ENCODE measurements at regions not wholly inside any gene's neighbourhood (a gene's known extent, or its start where the extent isn't known, plus 50 kb on each side); places are given as distances from the start of the nearest gene placed in this dataset.

DNA sequence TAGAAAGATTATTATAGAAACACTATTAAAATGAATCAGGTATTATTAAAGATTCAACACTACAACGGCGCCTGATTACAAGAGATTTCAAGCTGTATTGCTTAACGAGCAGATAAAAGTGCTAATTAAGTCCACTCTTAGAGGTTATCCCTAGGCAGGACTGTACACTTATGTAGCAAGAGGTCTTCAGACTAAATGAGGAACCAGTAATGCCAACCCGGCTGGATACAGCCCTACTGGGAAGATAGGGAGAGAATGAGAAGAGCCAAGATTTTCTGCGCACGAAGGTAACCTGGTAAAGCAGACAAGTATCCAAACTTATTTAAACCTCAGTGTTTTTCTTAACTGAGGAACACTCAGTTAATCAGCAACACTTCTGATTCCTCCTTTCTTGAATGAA is 115.7 kb upstream of the HIVEP3 start:
- DNase-seq (ENCODE audit: low spot score) = no peak

GRCh38 chr1:42033629-42034028 is 114.9 kb upstream of the HIVEP3 start:
- DNase-seq (ENCODE audit: low spot score) = no peak

DNA sequence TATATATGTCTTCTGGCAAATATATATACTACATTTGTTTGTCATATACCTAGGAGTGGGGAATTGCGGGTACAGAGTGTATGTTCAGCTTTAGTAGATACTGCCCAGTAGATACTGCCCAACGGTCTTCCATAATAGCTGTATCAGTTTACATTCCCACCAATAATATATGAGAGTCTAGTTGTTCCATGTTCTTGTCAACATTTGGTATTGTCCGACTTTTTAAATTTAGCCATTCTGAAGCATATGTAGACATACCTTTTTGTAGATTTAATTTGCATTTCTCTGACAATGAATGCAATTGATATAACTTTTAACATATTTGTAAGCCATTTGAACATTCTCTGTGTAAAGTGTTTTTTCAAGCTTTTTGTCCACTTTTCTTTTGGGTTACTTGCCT is 99.0 kb upstream of the HIVEP3 start:
- no peak for DNase-seq (ENCODE audit: low spot score)

- DNase-seq (ENCODE audit: low spot score) = no peak
Measured at GRCh38 chr1:42017259-42017658, 98.5 kb upstream of the HIVEP3 start.

DNA sequence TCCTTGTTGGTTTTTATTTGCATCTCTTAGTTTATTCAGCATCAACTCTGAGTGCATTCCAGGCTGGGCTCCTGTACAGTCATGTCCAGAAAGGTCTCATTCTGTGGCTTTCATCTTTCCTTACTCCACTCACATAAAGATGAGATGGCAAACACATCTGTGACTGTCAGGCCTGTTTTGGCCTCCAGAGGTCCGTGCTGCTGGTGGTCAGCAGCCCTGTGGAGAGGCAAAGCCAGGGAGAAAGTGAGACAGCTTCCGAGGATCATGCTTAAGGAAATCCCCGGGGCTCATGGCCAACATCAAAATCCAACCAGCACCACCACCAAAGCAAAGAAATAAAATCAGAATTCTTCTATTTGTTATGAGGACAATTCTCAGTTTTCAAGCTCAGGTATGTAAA is 96.1 kb upstream of the HIVEP3 start:
- DNase-seq (ENCODE audit: low spot score) = no peak

GRCh38 chr1:42013881-42014470 is 95.3 kb upstream of the HIVEP3 start:
- DNase-seq (ENCODE audit: low spot score) = no peak

- DNase-seq (ENCODE audit: low spot score) = no peak
Measured at GRCh38 chr1:42012852-42013251, 94.1 kb upstream of the HIVEP3 start.

DNA sequence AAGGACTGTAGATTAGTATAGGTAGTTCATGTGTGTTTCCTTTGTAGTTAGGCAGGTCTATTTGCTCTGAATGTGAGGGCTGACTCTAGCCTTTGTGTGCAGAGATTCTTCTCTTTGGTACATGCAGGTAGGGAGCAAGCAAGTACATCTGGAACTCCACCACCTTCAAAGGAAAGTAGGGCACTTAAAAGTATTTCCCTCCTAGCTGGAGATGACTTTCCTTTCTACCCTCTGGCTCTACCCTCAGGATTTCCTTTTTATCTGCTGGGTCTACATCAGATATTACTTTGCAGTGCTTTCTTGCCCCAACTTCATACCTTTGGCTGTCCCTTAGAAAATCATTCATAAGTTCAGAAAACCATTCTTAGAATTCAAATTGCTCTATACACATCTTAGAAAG is 91.7 kb upstream of the HIVEP3 start:
- DNase-seq (ENCODE audit: low spot score) = no peak

DNA sequence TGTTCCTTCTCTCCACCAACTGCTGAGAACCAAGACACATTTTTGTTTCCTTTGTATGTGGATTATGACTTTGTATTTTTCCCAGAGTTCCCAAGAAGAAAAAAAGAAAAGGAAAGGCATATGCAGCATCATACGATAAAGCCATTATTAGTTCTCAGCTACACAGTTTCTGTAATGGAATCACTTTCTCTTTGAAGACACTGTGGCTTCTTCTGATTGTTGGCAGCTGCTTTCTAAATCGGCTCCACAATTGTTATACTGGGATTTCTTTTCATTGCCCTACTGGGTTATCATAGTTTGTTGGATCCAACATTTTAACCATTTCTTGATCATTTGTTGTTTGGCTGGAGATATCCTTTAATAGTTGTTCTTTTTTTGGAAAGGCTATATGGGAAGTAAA is 89.5 kb upstream of the HIVEP3 start:
- DNase-seq (ENCODE audit: low spot score) = no peak

DNA sequence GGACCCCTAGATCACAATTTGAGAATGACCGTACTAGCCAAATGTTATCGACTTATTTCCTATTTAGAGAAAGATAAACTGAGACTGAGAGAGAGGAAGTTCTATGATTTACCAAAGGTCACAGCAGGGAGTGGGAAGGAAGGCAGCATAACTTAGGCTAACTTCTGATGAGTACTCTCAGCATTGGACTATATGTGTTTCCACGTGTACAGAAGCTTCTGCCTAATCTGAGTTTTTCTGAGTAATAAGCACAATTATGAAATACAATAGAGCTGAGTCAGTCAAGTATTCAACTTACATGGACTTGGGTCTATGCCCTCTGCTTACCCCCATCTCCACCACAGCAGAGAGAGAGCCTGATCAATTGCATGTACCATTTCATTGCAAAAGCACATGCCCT is 88.1 kb upstream of the HIVEP3 start:
- no peak for DNase-seq (ENCODE audit: low spot score)

GRCh38 chr1:42006093-42006492 is 87.4 kb upstream of the HIVEP3 start:
- no peak for DNase-seq (ENCODE audit: low spot score)

DNA sequence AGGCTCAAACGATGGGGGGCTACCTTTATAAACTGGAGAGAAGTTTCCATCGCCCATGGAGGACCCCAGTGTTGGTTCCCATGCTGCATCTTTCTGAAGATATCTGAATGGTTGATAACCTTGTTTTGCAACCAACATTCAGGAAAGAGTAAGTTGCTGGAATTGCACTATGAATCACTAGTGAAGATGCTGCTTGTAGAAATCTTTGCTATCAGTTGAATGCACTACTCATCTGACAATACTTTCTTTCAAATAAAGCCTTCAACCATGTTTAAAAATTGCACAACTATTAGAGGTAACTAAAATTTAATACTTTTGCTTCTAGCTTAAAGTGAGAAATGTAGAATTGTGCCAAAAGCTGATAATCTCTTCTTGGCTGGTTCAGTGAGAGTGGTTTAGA is 86.8 kb upstream of the HIVEP3 start:
- DNase-seq (ENCODE audit: low spot score) = no peak

- DNase-seq (ENCODE audit: low spot score) = no peak
Measured at GRCh38 chr1:42004860-42005259, 86.1 kb upstream of the HIVEP3 start.

DNA sequence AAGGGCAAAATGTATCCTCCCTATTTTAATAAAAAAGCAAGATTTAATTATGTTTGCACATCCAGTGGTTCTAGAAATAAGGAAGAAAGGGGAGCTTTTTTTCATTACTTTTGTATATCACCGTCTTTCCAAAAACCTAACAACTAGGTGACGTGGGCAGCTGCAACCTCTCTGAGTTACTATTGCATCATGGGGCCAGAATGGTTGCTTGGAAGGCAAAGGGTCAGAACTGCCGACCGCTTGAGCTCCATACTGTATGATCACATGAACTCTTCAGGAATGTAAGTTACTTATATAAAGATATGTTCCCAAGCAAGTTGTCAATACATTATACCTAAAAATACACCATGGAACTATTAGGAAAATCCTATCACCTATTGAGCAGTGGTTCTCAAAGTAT is 85.6 kb upstream of the HIVEP3 start:
- no peak for DNase-seq (ENCODE audit: low spot score)

- no peak for DNase-seq (ENCODE audit: low spot score)
Measured at GRCh38 chr1:42003433-42003832, 84.7 kb upstream of the HIVEP3 start.

DNA sequence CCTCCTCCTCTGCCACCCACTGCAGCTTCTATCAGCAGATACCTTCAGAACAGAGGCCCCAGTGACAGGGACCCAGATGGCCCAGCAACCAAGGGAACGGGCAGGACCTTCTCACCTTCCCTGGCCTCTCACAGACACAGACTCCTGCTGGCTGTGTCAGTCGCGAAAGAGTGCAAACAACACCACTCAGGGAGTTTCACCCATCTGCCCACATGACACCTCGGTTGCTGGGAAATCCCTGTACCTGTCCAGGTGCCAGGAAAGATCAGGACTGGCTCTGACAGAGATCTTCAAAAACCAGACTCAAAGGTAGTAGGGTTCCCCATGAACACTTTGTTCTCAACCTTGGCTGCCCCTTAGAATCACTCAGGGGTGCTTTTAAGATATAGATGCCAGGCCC is 83.5 kb upstream of the HIVEP3 start:
- no peak for DNase-seq (ENCODE audit: low spot score)

GRCh38 chr1:42000766-42001165 is 82.0 kb upstream of the HIVEP3 start:
- no peak for DNase-seq (ENCODE audit: low spot score)

- no peak for DNase-seq (ENCODE audit: low spot score)
Measured at GRCh38 chr1:41999884-42000283, 81.2 kb upstream of the HIVEP3 start.

GRCh38 chr1:41998250-41998649 is 79.5 kb upstream of the HIVEP3 start:
- DNase-seq (ENCODE audit: low spot score) = no peak

GRCh38 chr1:41997153-41997552 is 78.4 kb upstream of the HIVEP3 start:
- DNase-seq (ENCODE audit: low spot score) = no peak

GRCh38 chr1:41995441-41996130 is 76.9 kb upstream of the HIVEP3 start:
- DNase-seq (ENCODE audit: low spot score) = no peak

DNA sequence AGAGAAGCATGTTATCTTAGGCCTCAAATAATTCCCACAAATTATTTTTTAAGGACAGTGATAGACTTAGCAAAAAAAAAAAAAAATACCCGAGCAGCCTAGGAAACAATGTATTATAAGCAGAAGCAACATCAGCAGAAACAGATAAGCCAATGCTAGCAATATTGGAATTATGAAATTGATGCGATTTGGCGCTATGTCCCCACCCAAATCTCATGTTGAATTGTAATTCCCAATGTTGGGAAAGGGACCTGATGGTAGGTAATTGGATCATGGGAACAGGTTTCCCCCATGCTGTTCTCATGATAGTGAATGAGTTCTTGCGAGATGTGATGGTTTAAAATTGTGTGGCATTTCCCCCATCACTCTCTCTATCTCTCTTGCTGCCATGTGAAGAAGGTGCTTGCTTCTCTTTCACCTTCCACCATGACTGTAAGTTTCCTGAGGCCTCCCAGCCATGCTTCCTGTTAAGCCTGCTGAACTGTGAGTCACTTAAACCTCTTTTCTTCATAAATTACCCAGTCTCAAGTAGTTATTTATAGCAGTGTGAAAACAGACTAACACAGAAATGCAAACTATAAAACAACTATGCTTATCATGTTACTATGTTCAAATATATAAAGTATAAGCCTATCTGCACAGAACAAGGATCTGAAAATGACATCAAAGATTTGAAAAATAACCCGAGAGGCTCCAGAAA is 75.6 kb upstream of the HIVEP3 start:
- DNase-seq (ENCODE audit: low spot score) = no peak

- peak; percentile 58 for DNase-seq (ENCODE audit: low spot score)
Measured at GRCh38 chr1:41983451-41983850, 64.7 kb upstream of the HIVEP3 start.

DNA sequence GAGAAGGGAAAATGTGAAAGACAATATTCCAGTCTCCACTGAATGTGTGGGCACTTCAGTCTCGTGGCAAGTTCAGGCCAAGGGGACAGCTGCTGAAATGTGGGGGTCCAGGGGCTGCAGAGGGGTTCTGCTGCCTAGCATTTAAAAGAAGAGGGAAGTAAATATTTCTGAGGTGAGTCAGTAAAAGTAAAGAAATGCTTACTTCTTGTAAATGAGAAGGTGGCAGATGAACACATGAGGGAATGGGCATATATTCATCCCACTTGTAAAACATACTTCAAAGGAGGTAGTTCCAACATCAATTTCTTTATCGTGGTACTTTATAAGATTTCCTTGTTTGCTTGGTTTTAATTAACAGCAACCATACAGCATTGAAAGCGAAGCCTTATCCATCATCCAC is 63.1 kb upstream of the HIVEP3 start:
- DNase-seq (ENCODE audit: low spot score) = no peak

All from kidney tubule cell (primary cell).